ENCODE measurements at regions not wholly inside any gene's neighbourhood (a gene's known extent, or its start where the extent isn't known, plus 50 kb on each side); places are given as distances from the start of the nearest gene placed in this dataset.

DNA sequence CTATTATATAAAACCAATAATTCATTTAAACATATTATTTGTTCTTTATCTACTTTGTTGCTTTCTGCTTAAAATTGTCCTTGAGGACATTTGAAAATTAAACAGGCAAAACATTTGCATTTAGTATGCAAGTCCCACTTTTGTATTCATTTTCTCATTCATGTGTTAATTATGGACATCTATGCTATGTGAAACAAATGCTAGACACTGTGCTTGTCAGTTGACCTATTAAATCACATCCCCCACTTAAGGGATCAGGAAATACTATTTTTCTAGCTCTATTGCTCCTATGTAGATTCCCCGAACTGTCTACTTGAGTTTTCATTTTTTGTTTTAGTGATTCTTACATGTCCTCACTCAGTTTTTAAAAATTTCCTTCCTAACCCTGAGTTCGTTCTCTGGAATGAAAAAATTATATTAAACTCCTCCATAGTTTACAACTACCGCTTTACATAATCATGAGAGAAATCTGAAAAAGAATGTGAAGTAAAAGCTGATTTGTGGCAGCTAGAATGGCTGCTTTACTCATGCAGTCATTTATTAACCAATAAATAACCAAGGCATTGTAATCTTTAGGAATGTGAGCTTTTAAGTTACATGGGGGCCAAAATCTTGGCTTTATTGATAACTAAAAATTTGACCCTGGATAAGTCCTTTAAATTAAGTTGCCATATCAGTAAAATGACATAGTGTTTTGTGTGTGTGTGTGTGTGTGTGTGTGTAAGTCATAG lies 188.5 kb downstream of the LIG4 start:
- CTCF ChIA-PET = no interaction called here
- Mint-ChIP-seq H3K9me3 (no peaks in the 10 kb centered on the region), H3K4me1 (no peaks in the 10 kb centered on the region), H3K27ac (no peak overlapping the region), H3K27me3 (no peaks in the 10 kb centered on the region), H3K36me3 (ENCODE audit: low read depth) (no peaks in the 10 kb centered on the region), H3K4me3 (no peak overlapping the region)
- DNase-seq = no peak
- POLR2A ChIA-PET = no interaction called here

DNA sequence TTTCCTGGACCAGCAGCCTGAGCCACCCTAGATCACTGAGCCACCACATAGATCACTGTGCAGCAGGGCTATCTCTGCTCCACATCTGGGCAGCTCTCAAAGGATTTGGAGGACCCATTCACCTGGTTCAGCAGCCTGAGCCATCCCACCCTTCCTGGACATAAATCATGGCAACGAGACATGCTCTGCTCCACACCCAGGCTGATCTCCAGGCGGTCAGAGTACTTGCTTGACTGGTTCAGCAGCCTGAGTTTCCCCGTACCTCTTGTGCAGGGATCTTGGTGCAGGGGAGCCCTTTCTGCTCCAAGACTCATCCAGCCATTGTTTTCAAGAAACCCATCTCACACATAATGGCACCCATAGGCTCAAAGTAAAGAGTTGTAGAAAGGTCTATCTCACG lies 195.3 kb downstream of the LIG4 start:
- CTCF ChIA-PET = no interaction called here
- POLR2A ChIA-PET = no interaction called here
- Mint-ChIP-seq H3K4me3 (no peak overlapping the region), H3K27ac (no peak overlapping the region), H3K27me3 (no peaks in the 10 kb centered on the region), H3K9me3 (peaks cover 7% of the 10 kb centered on the region), H3K36me3 (ENCODE audit: low read depth) (no peaks in the 10 kb centered on the region), H3K4me1 (no peaks in the 10 kb centered on the region)
- no peak for DNase-seq

DNA sequence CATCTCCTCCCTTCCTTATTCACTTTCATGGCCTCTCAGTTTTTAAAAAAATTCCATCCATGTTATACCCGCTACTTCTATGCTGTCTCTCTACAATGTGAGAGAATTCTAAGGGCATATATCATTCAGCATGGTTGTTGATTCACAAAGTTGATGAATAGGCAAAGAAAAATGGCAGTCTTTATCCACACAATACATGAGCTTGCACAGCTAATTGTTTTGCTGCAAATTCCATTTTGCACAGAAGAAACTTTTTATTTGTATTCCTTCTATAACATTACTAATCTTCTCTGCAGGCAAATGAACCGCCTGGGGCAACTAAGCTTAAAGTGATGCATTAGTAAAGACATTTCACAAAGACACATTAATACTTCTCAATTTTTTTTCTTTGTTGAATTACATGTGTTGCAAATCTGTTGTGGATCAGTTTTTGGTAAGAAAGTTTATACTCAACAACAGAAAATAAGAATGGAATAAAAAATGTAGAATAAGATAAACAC lies 196.9 kb downstream of the LIG4 start:
- ChIA-PET POLR2A (no interaction called here), CTCF (no interaction called here)
- peaks cover 10% of the 10 kb centered on the region for H3K9me3 Mint-ChIP-seq
- no peaks in the 10 kb centered on the region for H3K4me1 Mint-ChIP-seq
- H3K27ac Mint-ChIP-seq = no peak overlapping the region
- H3K27me3 Mint-ChIP-seq = no peaks in the 10 kb centered on the region
- H3K36me3 Mint-ChIP-seq (ENCODE audit: low read depth) = no peaks in the 10 kb centered on the region
- no peak overlapping the region for H3K4me3 Mint-ChIP-seq
- DNase-seq = no peak

DNA sequence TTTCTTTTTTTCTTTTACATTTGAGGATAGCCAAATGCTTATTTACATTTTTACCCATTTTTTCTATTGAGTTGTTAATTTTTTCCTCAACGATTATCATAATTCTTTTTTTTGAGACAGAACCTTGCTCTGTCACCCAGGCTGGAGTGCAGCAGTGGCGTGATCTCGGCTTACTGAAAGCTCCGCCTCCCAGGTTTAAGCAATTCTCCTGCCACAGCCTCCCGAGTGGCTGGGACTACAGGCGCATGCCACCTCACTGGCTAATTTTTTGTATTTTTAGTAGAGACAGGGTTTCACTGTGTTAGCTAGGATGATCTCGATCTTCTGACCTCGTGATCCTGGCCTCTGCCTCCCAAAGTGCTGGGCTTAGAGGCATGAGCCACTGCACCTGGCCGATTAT lies 208.7 kb downstream of the LIG4 start:
- no peak for DNase-seq
- Mint-ChIP-seq H3K36me3 (ENCODE audit: low read depth) (no peaks in the 10 kb centered on the region), H3K9me3 (no peaks in the 10 kb centered on the region), H3K27ac (no peak overlapping the region), H3K27me3 (no peaks in the 10 kb centered on the region), H3K4me3 (no peak overlapping the region), H3K4me1 (no peaks in the 10 kb centered on the region)
- CTCF ChIA-PET = no interaction called here
- POLR2A ChIA-PET = no interaction called here

DNA sequence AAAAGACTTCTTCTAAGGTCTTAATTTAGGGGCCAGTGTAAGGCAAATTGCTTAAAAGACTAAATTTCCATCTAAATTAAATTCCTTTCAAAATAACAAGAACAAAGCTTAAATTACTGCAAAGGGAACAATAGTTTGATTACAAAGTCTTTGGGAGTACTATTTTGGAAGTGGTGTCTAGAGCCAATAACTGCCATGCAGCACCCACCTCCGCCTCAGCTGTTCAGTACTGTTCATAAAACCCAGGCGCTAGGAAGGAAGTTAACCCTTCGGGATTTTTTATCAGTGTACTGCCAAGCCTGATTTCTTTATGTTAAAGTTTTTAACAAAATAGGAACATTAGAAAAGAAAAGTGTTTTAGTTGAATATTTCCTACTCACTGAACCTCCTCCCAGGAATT lies 210.1 kb downstream of the LIG4 start:
- Mint-ChIP-seq H3K36me3 (ENCODE audit: low read depth) (no peaks in the 10 kb centered on the region), H3K4me3 (no peak overlapping the region), H3K4me1 (no peaks in the 10 kb centered on the region), H3K27ac (no peak overlapping the region), H3K9me3 (no peaks in the 10 kb centered on the region), H3K27me3 (no peaks in the 10 kb centered on the region)
- ChIA-PET CTCF (no interaction called here), POLR2A (no interaction called here)
- DNase-seq = no peak

DNA sequence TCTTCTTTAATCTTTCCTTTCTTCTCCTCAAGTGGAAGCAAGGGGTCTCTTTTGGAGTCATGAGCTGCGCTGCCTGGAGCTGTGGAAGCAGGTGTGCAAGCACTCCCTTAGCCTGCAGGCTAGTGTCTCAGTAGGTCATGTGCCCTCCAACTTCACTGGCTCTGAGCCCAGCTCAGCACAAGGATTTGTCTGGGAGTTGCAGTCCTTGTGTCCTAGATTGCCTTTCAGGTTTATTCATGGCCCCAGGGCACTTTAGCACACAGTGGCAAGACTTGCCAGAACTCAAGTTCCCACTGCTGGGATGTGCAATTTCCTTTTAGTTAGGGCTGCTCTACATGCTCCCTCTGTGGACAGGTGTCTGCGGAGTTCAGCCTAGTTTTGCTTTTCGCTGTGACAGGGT lies 211.7 kb downstream of the LIG4 start:
- no peak overlapping the region for H3K4me3 Mint-ChIP-seq
- H3K4me1 Mint-ChIP-seq = no peaks in the 10 kb centered on the region
- no peak overlapping the region for H3K27ac Mint-ChIP-seq
- H3K27me3 Mint-ChIP-seq = no peaks in the 10 kb centered on the region
- no peak for DNase-seq
- ChIA-PET POLR2A (no interaction called here), CTCF (no interaction called here)
- H3K36me3 Mint-ChIP-seq (ENCODE audit: low read depth) = no peaks in the 10 kb centered on the region
- no peaks in the 10 kb centered on the region for H3K9me3 Mint-ChIP-seq

DNA sequence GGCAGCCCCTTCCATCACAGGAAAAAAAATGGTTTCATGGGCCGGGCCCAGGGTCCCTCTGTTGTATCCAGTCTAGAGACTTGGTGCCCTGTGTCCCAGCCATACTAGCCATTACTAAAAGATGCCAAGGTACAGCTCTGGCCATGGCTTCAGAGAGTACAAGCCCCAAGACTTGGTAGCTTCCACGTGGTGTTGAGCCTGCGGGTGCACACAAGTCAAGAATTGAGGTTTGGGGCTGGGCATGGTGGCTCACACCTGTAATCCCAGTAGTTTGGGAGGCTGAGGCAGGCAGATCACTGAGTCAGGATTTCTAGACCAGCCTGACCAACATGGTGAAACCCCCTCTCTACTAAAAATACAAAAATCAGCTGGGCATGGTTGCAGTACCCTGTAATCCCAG lies 214.3 kb downstream of the LIG4 start:
- H3K4me3 Mint-ChIP-seq = no peak overlapping the region
- no peaks in the 10 kb centered on the region for H3K36me3 Mint-ChIP-seq (ENCODE audit: low read depth)
- H3K27me3 Mint-ChIP-seq = no peaks in the 10 kb centered on the region
- H3K27ac Mint-ChIP-seq = no peak overlapping the region
- ChIA-PET POLR2A (no interaction called here), CTCF (no interaction called here)
- no peak for DNase-seq
- no peaks in the 10 kb centered on the region for H3K4me1 Mint-ChIP-seq
- no peaks in the 10 kb centered on the region for H3K9me3 Mint-ChIP-seq

DNA sequence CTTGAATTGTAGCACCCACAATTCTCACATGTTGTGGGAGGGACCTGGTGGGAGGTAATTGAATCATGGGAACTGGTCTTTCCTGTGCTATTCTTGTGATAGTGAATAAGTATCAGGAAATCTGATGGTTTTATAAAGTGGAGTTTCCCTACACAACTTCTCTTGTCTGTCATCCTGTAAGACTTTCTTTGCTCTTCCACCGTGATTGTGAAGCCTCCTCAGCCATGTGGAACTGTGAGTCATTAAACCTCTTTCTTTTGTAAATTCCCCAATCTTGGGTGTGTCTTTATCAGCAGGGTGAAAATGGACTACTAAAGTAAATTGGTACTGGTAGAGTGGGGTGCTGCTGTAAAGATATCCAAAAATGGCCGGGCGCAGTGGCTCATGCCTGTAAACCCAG lies 215.6 kb downstream of the LIG4 start:
- Mint-ChIP-seq H3K27ac (no peak overlapping the region), H3K36me3 (ENCODE audit: low read depth) (no peaks in the 10 kb centered on the region), H3K4me1 (no peaks in the 10 kb centered on the region), H3K9me3 (no peaks in the 10 kb centered on the region), H3K4me3 (no peak overlapping the region), H3K27me3 (no peaks in the 10 kb centered on the region)
- no peak for DNase-seq
- ChIA-PET CTCF (no interaction called here), POLR2A (no interaction called here)

DNA sequence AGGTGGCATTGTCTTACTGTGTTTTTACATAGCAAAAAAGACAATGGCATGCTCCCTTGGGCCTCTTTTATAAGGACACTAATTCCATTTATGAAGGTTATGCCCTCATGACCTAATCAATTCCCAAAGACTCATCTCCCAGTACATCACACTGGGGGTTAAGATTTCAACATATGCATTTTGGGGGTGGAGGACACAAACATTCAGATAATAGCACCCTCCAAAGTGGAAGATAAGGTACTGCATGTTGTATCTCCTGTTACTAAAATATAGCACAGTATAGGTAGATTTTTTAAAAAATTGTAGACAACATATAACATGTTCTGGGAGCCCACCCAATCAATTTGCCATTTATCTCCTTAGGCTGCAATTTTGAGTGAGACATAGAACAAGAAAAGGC lies 221.2 kb downstream of the LIG4 start:
- ChIA-PET CTCF (no interaction called here), POLR2A (no interaction called here)
- DNase-seq = no peak
- H3K4me1 Mint-ChIP-seq = no peaks in the 10 kb centered on the region
- no peaks in the 10 kb centered on the region for H3K36me3 Mint-ChIP-seq (ENCODE audit: low read depth)
- no peaks in the 10 kb centered on the region for H3K9me3 Mint-ChIP-seq
- no peak overlapping the region for H3K4me3 Mint-ChIP-seq
- H3K27me3 Mint-ChIP-seq = no peaks in the 10 kb centered on the region
- no peak overlapping the region for H3K27ac Mint-ChIP-seq

DNA sequence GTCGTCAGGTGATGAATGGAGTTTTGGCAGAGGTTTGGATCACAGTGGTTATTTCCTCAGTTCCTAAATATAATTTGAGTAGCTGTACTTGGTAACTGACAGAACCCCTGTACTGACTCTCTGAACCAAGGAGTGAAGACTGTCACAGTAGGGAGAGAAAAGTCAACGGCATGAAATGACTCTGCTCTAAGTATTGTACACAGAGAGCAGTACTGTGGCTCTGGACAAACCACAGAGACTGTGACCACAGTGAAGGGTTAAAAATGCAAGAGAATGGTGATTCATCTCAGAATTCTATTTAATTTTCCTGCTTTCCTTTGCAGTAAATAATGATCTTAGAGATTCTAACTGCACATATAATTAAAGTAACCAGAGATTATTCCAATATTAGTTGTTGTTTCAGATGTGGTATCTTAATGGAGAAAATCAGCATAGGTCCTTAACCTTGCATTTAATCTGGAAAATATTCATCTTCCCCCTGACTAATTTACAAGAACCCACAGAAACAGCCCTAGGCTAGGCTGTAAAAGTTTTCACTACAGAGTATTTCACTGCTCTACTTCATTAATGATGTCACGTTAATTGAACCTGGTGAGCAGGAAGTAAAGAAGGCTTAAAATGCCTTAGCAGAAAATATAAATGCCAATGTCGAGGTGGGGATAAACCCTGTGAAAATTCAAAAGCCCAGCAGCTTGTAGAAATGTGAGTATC lies 221.9 kb downstream of the LIG4 start:
- POLR2A ChIA-PET = no interaction called here
- H3K4me1 Mint-ChIP-seq = no peaks in the 10 kb centered on the region
- no peaks in the 10 kb centered on the region for H3K9me3 Mint-ChIP-seq
- H3K4me3 Mint-ChIP-seq = no peak overlapping the region
- no peaks in the 10 kb centered on the region for H3K36me3 Mint-ChIP-seq (ENCODE audit: low read depth)
- H3K27me3 Mint-ChIP-seq = no peaks in the 10 kb centered on the region
- CTCF ChIA-PET = no interaction called here
- DNase-seq = no peak
- H3K27ac Mint-ChIP-seq = no peak overlapping the region

DNA sequence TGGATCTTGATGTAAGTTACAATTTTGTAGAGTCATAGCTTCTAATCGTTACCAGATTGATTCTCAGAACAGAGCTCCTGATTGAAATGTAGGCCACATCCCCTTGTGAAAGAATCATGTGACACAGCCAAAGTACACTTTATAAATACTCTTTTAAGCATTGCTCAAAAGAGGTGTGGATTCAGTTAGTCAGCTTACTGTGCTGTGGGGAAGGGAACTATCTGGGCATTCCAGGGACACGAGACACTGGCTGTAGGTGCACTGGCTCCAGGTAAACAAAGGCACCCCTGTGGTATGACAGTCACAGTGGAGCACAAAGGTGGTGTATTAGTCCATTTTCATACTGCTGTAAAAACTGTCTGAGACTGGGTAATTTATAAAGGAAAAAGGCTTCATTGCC lies 222.8 kb downstream of the LIG4 start:
- POLR2A ChIA-PET = no interaction called here
- CTCF ChIA-PET = no interaction called here
- Mint-ChIP-seq H3K9me3 (no peaks in the 10 kb centered on the region), H3K27me3 (no peaks in the 10 kb centered on the region), H3K27ac (no peak overlapping the region), H3K36me3 (ENCODE audit: low read depth) (no peaks in the 10 kb centered on the region), H3K4me1 (no peaks in the 10 kb centered on the region), H3K4me3 (no peak overlapping the region)
- DNase-seq = no peak

DNA sequence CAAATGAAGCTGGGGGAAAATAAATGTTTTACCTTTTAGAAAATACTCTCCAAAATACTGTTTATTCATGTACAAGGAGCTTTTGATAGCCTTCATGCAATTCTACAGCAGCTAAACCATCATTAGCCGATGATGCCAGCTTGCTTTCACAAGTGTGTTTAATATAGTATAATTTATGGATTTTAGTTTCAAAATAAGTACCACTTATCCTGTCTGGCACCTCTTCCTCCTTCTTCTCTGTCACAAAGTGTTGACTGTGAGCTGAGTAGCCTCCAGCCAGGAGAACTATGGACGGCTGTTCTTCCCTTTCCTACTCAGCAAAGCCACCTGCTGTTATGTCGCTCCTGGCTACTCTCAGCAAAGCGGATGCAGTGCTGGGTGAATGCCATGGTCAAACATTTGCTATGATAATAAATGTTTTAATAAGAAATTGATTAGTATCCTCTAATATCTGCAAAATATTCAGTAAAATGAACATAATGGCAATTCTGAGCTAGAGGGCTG lies 238.2 kb downstream of the LIG4 start:
- Mint-ChIP-seq H3K27me3 (no peaks in the 10 kb centered on the region), H3K27ac (no peak overlapping the region), H3K36me3 (ENCODE audit: low read depth) (no peaks in the 10 kb centered on the region), H3K4me3 (no peak overlapping the region), H3K9me3 (no peaks in the 10 kb centered on the region), H3K4me1 (no peaks in the 10 kb centered on the region)
- POLR2A ChIA-PET = no interaction called here
- CTCF ChIA-PET = no interaction called here
- DNase-seq = no peak

DNA sequence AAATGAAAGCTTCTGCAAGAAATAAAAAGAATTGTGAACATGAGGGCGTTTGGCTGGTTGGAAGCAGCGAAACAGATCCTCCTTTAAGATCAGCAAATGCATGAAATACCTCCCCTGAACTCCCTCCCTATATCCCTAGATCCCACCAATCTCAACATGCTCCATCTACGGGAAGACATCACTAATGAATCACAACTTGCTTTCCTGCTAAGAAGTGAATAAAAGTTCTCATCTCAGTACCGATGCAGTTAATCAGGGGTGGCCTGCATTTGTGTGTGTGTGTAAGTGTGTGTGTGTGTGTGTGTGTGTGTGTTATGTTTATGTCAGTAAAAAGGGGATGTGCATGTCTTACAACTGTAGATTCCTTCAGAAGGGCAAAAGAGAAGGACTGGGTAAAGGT lies 238.7 kb downstream of the LIG4 start:
- Mint-ChIP-seq H3K27ac (no peak overlapping the region), H3K27me3 (no peaks in the 10 kb centered on the region), H3K9me3 (no peaks in the 10 kb centered on the region), H3K4me3 (no peak overlapping the region), H3K36me3 (ENCODE audit: low read depth) (no peaks in the 10 kb centered on the region), H3K4me1 (no peaks in the 10 kb centered on the region)
- CTCF ChIA-PET = no interaction called here
- DNase-seq = no peak
- POLR2A ChIA-PET = no interaction called here

DNA sequence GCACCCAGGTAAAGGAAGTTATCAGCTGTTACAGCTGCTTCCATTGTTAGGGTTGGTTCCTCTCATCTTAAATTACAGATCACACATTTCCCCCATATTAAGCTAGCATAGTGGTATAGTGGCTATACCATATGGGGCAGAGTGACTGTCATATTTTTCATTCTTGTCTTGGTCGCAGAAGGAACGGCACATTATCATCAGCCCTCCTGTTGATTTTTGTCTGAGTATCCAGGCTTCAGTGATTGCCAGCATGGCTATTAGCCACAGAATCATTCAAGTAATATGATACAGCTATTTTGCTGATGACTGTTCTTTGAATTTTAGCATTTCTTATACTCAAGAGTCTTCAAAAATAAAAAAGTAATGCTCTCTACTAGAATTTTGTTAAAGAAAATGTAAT lies 240.9 kb downstream of the LIG4 start:
- ChIA-PET POLR2A (no interaction called here), CTCF (no interaction called here)
- no peaks in the 10 kb centered on the region for H3K4me1 Mint-ChIP-seq
- no peak overlapping the region for H3K4me3 Mint-ChIP-seq
- no peaks in the 10 kb centered on the region for H3K36me3 Mint-ChIP-seq (ENCODE audit: low read depth)
- no peak overlapping the region for H3K27ac Mint-ChIP-seq
- H3K9me3 Mint-ChIP-seq = no peaks in the 10 kb centered on the region
- DNase-seq = no peak
- no peaks in the 10 kb centered on the region for H3K27me3 Mint-ChIP-seq
